ENCODE measurements at regions not wholly inside any gene's neighbourhood (a gene's known extent, or its start where the extent isn't known, plus 50 kb on each side); places are given as distances from the start of the nearest gene placed in this dataset.

DNA sequence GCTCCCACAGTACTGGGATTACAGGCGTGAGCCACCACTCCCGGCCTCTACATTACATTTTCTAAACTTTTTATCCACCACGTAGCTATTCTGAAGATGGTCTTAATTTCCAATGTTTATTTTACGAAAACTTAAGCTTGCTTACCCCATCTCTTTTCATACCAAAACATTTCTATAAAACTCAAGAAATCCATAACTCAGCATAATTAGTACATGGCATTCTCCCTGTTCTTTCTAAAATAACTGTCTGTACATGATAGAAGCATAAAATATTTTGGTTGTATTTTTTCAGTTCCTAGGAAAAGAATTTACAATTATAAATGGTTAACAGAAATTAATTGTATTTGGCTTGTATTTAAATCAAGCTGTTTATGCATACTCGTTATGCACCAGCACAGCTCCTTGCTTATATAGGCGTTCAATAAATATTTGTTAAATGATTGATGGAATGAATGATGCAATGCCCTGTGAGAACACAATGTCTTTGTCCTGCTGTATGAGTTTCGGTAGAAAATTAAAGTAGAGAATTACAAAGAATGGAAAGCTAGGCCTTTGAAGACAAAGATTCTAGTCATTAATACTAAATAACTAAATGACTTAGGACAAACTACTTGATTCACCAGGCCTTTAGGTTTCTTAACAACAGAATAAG is 384.2 kb downstream of the EFNA5 start:
- TF ChIP-seq CTBP1 (IDR thresholded peaks at IDR 0.05; ENCODE audit: borderline replicate concordance) (no peak), SP1 (IDR thresholded peaks at IDR 0.05) (no peak), BHLHE40 (IDR thresholded peaks at IDR 0.05; ENCODE audit: borderline replicate concordance) (no peak), FOXM1 (IDR thresholded peaks at IDR 0.05; ENCODE audit: borderline replicate concordance) (no peak), FOXA1 (IDR thresholded peaks at IDR 0.05) (no peak), HDGF (IDR thresholded peaks at IDR 0.05; ENCODE audit: borderline replicate concordance) (no peak)

All from HEK293T (cell line).